HCT116 (cell line): ENCODE measurements at regions not wholly inside any gene's neighbourhood (a gene's known extent, or its start where the extent isn't known, plus 50 kb on each side); places are given as distances from the start of the nearest gene placed in this dataset.

ENCODE experiments used
- ATAC-seq: fragments of 200-7000 bp; cut with Tn5 transposase; 2 replicates; pipeline ENCODE4 v1.9.1; 2020; ENCODE audit warnings: mild to moderate bottlenecking, moderate library complexity
- BruUV-seq: library from RNA; stranded (reverse); fragments of 400-500 nt; replicated peaks from 2 replicates; lab custom pipeline; 2021; lab: Mats Ljungman, UMichigan
- CTCF ChIA-PET: fragments of 300-600 bp; sonication (Branson Sonifier 250); formaldehyde crosslinking; loops from one replicate; lab custom pipeline; 2021; ENCODE audit warnings: antibody characterized with exemption; lab: Charles Lee
- POLR2A ChIA-PET: fragments of 300-600, 350-600 bp; sonication (Branson Sonifier 250); formaldehyde crosslinking; loops from one replicate; lab custom pipeline; 2021; ENCODE audit warnings: antibody characterized with exemption; lab: Charles Lee
- RAD21 ChIA-PET, 2 experiments: fragments of 300-600 bp; sonication (Branson Sonifier 250); formaldehyde crosslinking; loops; one replicate each; lab custom pipeline; 2023; ENCODE audit warnings: low total read pairs in 2 of 2; ENCODE audit not compliant: uncharacterized antibody in 2 of 2, unreplicated experiment in 2 of 2, low non-redundant PET in 1 of 2; lab: Charles Lee
- DNase-seq: peaks from one replicate; pipeline ENCODE4 v3.0.0-alpha.2; 2010; ENCODE audit warnings: low read depth, low spot score
- H2AFZ ChIP-seq: fragments of 200-600 bp; shearing (Covaris generic), sonication (generic); 2 replicates; pipeline ENCODE4 v1.6.1; 2017; ENCODE audit warnings: low read depth, mixed run types, mixed read lengths, antibody characterized with exemption, low read length; ENCODE audit not compliant: poor library complexity, severe bottlenecking
- H3K27ac ChIP-seq: 2 replicates; pipeline ENCODE4 v1.5.1; 2012; ENCODE audit warnings: low read depth, low read length
- H3K27me3 ChIP-seq: fragments of 200-600 bp; sonication (generic); 2 replicates; pipeline ENCODE4 v1.6.1; 2016; ENCODE audit warnings: mixed run types, low read length, mixed read lengths; ENCODE audit not compliant: insufficient read depth
- H3K36me3 ChIP-seq, 2 experiments: fragments of 200-500 bp in 1 of 2; fragments of 200-600 bp in 1 of 2; sonication (Bioruptor generic) in 1 of 2; sonication (generic) in 1 of 2; 2 replicates each; pipeline versions ENCODE4 v1.5.1 to v1.6.1; 2014 to 2016; ENCODE audit warnings: low read length in 2 of 2, inconsistent platforms in 1 of 2, mixed read lengths in 1 of 2, mixed run types in 1 of 2; ENCODE audit not compliant: insufficient read depth in 2 of 2, control insufficient read depth in 1 of 2
- H3K4me1 ChIP-seq, 2 experiments: fragments of 200-600 bp in 1 of 2; sonication (generic) in 1 of 2; 2 replicates each; pipeline versions ENCODE4 v1.5.1 to v1.6.1; 2012 to 2017; ENCODE audit warnings: low read length in 2 of 2, inconsistent platforms in 1 of 2, mild to moderate bottlenecking in 1 of 2, mixed read lengths in 1 of 2, mixed run types in 1 of 2, moderate library complexity in 1 of 2; ENCODE audit not compliant: insufficient read depth in 2 of 2, control insufficient read depth in 1 of 2
- H3K4me2 ChIP-seq: fragments of 200-600 bp; sonication (generic); 2 replicates; pipeline ENCODE4 v1.6.1; 2017; ENCODE audit warnings: mixed run types, low read length, mixed read lengths
- H3K4me3 ChIP-seq, 2 experiments: fragments of 200-600 bp in 1 of 2; sonication (generic) in 1 of 2; replicated peaks in 1 of 2; 2 replicates each; pipeline ENCODE4 v1.5.1; 2011 to 2016; ENCODE audit warnings: low read length in 2 of 2, control low read depth in 1 of 2, low read depth in 1 of 2, mild to moderate bottlenecking in 1 of 2, mixed read lengths in 1 of 2, mixed run types in 1 of 2
- H3K79me2 ChIP-seq: fragments of 200-600 bp; sonication (generic); 2 replicates; pipeline ENCODE4 v1.6.1; 2017; ENCODE audit warnings: mild to moderate bottlenecking, mixed run types, low read length, moderate library complexity, mixed read lengths; ENCODE audit not compliant: insufficient read depth
- H3K9ac ChIP-seq: fragments of 200-600 bp; sonication (generic); 2 replicates; pipeline ENCODE4 v1.6.1; 2016; ENCODE audit warnings: low read length, mixed read lengths
- H3K9me2 ChIP-seq: fragments of 200-600 bp; sonication (generic), shearing (Covaris generic); 2 replicates; pipeline ENCODE4 v1.6.1; 2017; ENCODE audit warnings: mixed run types, mild to moderate bottlenecking, moderate library complexity; ENCODE audit not compliant: insufficient read depth
- H3K9me3 ChIP-seq, 2 experiments: fragments of 200-500 bp in 1 of 2; fragments of 200-600 bp in 1 of 2; sonication (Bioruptor generic) in 1 of 2; sonication (generic) in 1 of 2; 2 replicates each; pipeline ENCODE4 v1.6.1; 2014 to 2017; ENCODE audit warnings: low read length in 2 of 2, mixed read lengths in 2 of 2, inconsistent platforms in 1 of 2, low read depth in 1 of 2, mild to moderate bottlenecking in 1 of 2, mixed run types in 1 of 2, moderate library complexity in 1 of 2; ENCODE audit not compliant: control insufficient read depth in 1 of 2, insufficient read depth in 1 of 2
- H4K20me1 ChIP-seq: fragments of 200-600 bp; sonication (generic), shearing (Covaris generic); 2 replicates; pipeline ENCODE4 v1.6.1; 2017; ENCODE audit warnings: mixed run types, mild to moderate bottlenecking, moderate library complexity; ENCODE audit not compliant: insufficient read depth
- REST ChIP-seq: IDR thresholded peaks from 2 replicates; pipeline ENCODE4 v1.6.1; 2012; ENCODE audit warnings: low read depth
- SP1 ChIP-seq: IDR thresholded peaks from 2 replicates; pipeline ENCODE4 v1.6.1; 2012; ENCODE audit warnings: low read depth
- TCF7L2 ChIP-seq: IDR thresholded peaks from 2 replicates; pipeline ENCODE4 v1.7.0; 2011; ENCODE audit warnings: borderline replicate concordance, inconsistent platforms; ENCODE audit not compliant: insufficient read depth, insufficient read length; ENCODE audit errors: extremely low read depth
- ZNF274 ChIP-seq: fragments of 200-500 bp; sonication (Bioruptor generic); IDR thresholded peaks from 2 replicates; pipeline ENCODE4 v1.6.1; 2014; ENCODE audit warnings: mild to moderate bottlenecking, low read depth, low read length, inconsistent platforms
- intact Hi-C: fragments of 100-400 bp; cut with micrococcal nuclease; formaldehyde crosslinking; loops from 2 replicates; pipeline ENCODE4 v1.10.0; 2022

GRCh38 chr5:163855754-163856153 lies 350.3 kb downstream of the MAT2B start:
- RAD21 ChIA-PET: no interaction called here
- CTCF ChIA-PET: no interaction called here
- DNase-seq: no peak
- no peak for ATAC-seq
- no peaks in the 10 kb centered on the region for H3K27me3 ChIP-seq
- no peaks in the 10 kb centered on the region for H4K20me1 ChIP-seq
- H3K9me2 ChIP-seq: no peaks in the 10 kb centered on the region
- H3K4me3 ChIP-seq: no peak overlapping the region
- no peak overlapping the region for H3K27ac ChIP-seq
- H3K9ac ChIP-seq: no peak overlapping the region
- BruUV-seq: no TSS peak
- TF ChIP-seq ZNF274 (peak; percentile 40; the same call in 1 of the 2 replicates), REST (no peak), SP1 (no peak)
- no peaks in the 10 kb centered on the region for H3K4me1 ChIP-seq
- no peak overlapping the region for H2AFZ ChIP-seq
- H3K4me2 ChIP-seq: no peak overlapping the region
- no peaks in the 10 kb centered on the region for H3K79me2 ChIP-seq
- intact Hi-C loops: loop anchor here (10.0 kb wide), 1 partner anchor 419 kb away; no protein-coding TSS in a partner anchor
- H3K9me3 ChIP-seq: peaks cover 0 to 6% of the 10 kb centered on the region in 2 experiments; a peak in 2 of 4 replicates
- POLR2A ChIA-PET: no interaction called here
- no peaks in the 10 kb centered on the region for H3K36me3 ChIP-seq

DNA sequence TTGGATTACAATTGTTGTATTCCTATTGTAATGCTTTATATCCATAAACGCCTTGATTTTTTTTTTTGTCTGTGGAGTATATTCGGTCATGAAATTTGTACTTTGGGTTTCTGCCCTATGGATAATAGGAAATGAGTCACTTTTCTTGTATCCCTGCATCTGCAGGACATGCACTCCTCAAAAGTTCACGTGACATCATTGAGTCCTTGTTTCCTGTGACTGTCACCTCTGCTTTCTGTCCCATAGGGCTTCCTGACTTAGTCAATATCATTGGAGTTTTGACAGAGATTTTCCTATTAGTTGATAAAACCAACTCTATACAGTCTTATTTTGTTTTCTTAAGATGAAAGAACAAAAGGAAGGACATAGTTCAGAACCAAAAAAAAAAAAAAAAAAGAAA lies 356.3 kb downstream of the MAT2B start:
- no peak for TF ChIP-seq TCF7L2
- BruUV-seq: no TSS peak
- CTCF ChIA-PET: no interaction called here
- H3K27me3 ChIP-seq: no peaks in the 10 kb centered on the region
- no peak overlapping the region for H3K27ac ChIP-seq
- H3K9me3 ChIP-seq: peaks cover 0 to 6% of the 10 kb centered on the region in 2 experiments; a peak in 2 of 4 replicates
- no peak overlapping the region for H3K4me3 ChIP-seq
- H2AFZ ChIP-seq: no peak overlapping the region
- POLR2A ChIA-PET: no interaction called here
- RAD21 ChIA-PET: no interaction called here
- no peak for ATAC-seq
- H4K20me1 ChIP-seq: no peaks in the 10 kb centered on the region; the same call in 1 of the 2 replicates
- H3K4me1 ChIP-seq: no peaks in the 10 kb centered on the region
- H3K9me2 ChIP-seq: no peaks in the 10 kb centered on the region
- no peaks in the 10 kb centered on the region for H3K79me2 ChIP-seq
- no peak overlapping the region for H3K9ac ChIP-seq
- DNase-seq: no peak
- intact Hi-C loops: no loop called here
- no peak overlapping the region for H3K4me2 ChIP-seq
- H3K36me3 ChIP-seq: no peaks in the 10 kb centered on the region
